ENCODE measurements at regions not wholly inside any gene's neighbourhood (a gene's known extent, or its start where the extent isn't known, plus 50 kb on each side); places are given as distances from the start of the nearest gene placed in this dataset.

GRCh38 chr2:179341152-179341866, 76.7 kb upstream of the SESTD1 start:
- peaks cover 21 to 62% of the 10 kb centered on the region in 2 donors for H3K4me1 ChIP-seq (ENCODE audit: control insufficient read depth in 1 of 2, low read depth in 2 of 2)
- no peak for DNase-seq (ENCODE audit: low spot score)
- H3K9me3 ChIP-seq: no peaks in the 10 kb centered on the region
- TF ChIP-seq CTCF (IDR thresholded peaks at IDR 0.05): no peak
- H3K27me3 ChIP-seq (replicated peaks; ENCODE audit: insufficient read depth): no peaks in the 10 kb centered on the region
- no peaks in the 10 kb centered on the region for H3K36me3 ChIP-seq
- H3K27ac ChIP-seq: peak overlapping the region; percentile 6 to 20
- no peak overlapping the region for H3K4me3 ChIP-seq
- ATAC-seq (ENCODE audit: insufficient number of reproducible peaks, low FRiP score, low read depth): no peak

GRCh38 chr2:179340678-179341077, 76.0 kb upstream of the SESTD1 start:
- no peak for ATAC-seq (ENCODE audit: insufficient number of reproducible peaks, low FRiP score, low read depth)
- TF ChIP-seq CTCF (IDR thresholded peaks at IDR 0.05): no peak
- no peak overlapping the region for H3K4me3 ChIP-seq
- peaks cover 21 to 62% of the 10 kb centered on the region in 2 donors for H3K4me1 ChIP-seq (ENCODE audit: control insufficient read depth in 1 of 2, low read depth in 2 of 2)
- DNase-seq (ENCODE audit: low spot score): no peak
- H3K36me3 ChIP-seq: no peaks in the 10 kb centered on the region
- H3K27me3 ChIP-seq (replicated peaks; ENCODE audit: insufficient read depth): no peaks in the 10 kb centered on the region
- H3K27ac ChIP-seq: no peak overlapping the region
- H3K9me3 ChIP-seq: no peaks in the 10 kb centered on the region

GRCh38 chr2:179338681-179339080, 74.0 kb upstream of the SESTD1 start:
- Histone ChIP-seq H3K4me3 (no peak overlapping the region), H3K36me3 (no peaks in the 10 kb centered on the region), H3K9me3 (no peaks in the 10 kb centered on the region), H3K4me1 (ENCODE audit: control insufficient read depth in 1 of 2, low read depth in 2 of 2) (peaks cover 4 to 42% of the 10 kb centered on the region in 2 donors), H3K27ac (peak overlapping the region in 1 of 2 donors; percentile 35), H3K27me3 (replicated peaks; ENCODE audit: insufficient read depth) (no peaks in the 10 kb centered on the region)
- DNase-seq (ENCODE audit: low spot score): no peak
- no peak for TF ChIP-seq CTCF (IDR thresholded peaks at IDR 0.05)
- no peak for ATAC-seq (ENCODE audit: insufficient number of reproducible peaks, low FRiP score, low read depth)

GRCh38 chr2:179336782-179337534, 72.3 kb upstream of the SESTD1 start:
- ATAC-seq (ENCODE audit: insufficient number of reproducible peaks, low FRiP score, low read depth) (no peak), DNase-seq (ENCODE audit: low spot score) (no peak)
- no peaks in the 10 kb centered on the region for H3K36me3 ChIP-seq
- no peaks in the 10 kb centered on the region for H3K27me3 ChIP-seq (replicated peaks; ENCODE audit: insufficient read depth)
- H3K27ac ChIP-seq: peak overlapping the region in 1 of 2 donors; percentile 11
- TF ChIP-seq CTCF (IDR thresholded peaks at IDR 0.05): no peak
- no peak overlapping the region for H3K4me3 ChIP-seq
- H3K9me3 ChIP-seq: no peaks in the 10 kb centered on the region
- H3K4me1 ChIP-seq (ENCODE audit: control insufficient read depth in 1 of 2, low read depth in 2 of 2): peaks cover 4 to 31% of the 10 kb centered on the region in 2 donors

GRCh38 chr2:179335732-179336131, 71.1 kb upstream of the SESTD1 start:
- Histone ChIP-seq H3K27ac (no peak overlapping the region), H3K27me3 (replicated peaks; ENCODE audit: insufficient read depth) (no peaks in the 10 kb centered on the region), H3K36me3 (no peaks in the 10 kb centered on the region), H3K9me3 (no peaks in the 10 kb centered on the region), H3K4me3 (no peak overlapping the region), H3K4me1 (ENCODE audit: control insufficient read depth in 1 of 2, low read depth in 2 of 2) (peaks cover 4 to 19% of the 10 kb centered on the region in 2 donors)
- DNase-seq (ENCODE audit: low spot score): no peak
- no peak for TF ChIP-seq CTCF (IDR thresholded peaks at IDR 0.05)
- no peak for ATAC-seq (ENCODE audit: insufficient number of reproducible peaks, low FRiP score, low read depth)

Measured in thoracic aorta (tissue), 2 donors.